ENCODE measurements at regions not wholly inside any gene's neighbourhood (a gene's known extent, or its start where the extent isn't known, plus 50 kb on each side); places are given as distances from the start of the nearest gene placed in this dataset.
"Not testable (repeated sequence)": the region's sequence is repeated elsewhere in the genome, so short reads cannot be mapped to it uniquely, and the experiment has no call there.

- no peak for DNase-seq
Measured at GRCh38 chr5:105872569-105873270, 1798.0 kb downstream of the EFNA5 start.

DNA sequence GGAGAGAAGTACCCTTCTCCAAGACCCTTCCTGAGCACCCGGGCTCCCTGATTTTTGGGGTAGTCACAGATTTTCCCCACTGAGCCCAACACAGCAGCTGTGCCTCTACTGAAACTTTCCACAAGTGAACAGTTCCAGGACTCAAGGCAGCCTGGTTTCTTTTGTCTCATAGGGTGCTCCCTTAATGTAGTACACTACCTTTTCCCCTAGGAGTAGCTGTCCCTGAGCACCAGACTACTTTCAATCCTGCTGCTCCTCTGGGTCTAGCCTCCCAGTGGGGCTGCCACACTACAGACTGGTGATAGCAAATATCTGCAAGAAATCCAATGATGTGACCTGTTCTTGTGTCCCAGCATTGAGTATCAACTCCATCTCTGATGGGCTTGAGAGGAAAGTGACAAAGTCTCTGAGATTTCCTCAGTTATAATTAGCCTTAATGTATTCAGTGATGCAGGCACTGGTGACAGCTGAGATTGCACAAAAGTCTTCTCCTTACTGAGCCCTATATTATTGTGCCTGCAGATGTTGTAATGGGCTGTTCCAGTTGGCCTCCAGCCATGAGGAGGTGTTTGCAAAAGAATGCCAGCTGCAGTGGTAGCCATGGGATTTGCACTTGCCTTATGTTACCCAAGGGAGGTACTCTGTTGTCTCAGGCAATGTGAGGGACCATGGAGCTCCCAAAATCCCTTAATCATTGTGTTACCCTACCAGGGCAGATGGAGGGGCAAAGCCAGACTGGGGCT, 1802.5 kb downstream of the EFNA5 start:
- no peak for DNase-seq

GRCh38 chr5:105865834-105866233, 1804.9 kb downstream of the EFNA5 start:
- no peak for DNase-seq

- not testable (repeated sequence) for DNase-seq
Measured at GRCh38 chr5:105859350-105859749, 1811.4 kb downstream of the EFNA5 start.

DNA sequence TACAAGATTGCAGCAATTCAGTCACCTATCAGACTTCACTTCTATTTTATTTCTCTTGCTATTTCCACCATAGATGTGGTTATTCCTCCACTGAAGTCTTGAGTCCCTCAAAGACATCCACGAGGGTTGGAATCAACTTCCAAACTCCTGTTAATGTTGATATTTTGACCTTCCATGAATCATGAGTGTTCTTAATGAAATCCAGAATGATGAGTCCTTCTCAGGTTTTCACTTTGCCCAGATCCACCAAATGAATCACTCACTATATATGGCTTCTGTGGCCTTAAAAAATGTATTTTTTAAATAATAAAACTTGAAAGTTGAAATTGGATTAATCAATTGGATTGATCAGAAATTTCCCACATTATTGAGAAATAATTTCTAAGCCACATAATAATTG, 1821.0 kb downstream of the EFNA5 start:
- DNase-seq = no peak

DNA sequence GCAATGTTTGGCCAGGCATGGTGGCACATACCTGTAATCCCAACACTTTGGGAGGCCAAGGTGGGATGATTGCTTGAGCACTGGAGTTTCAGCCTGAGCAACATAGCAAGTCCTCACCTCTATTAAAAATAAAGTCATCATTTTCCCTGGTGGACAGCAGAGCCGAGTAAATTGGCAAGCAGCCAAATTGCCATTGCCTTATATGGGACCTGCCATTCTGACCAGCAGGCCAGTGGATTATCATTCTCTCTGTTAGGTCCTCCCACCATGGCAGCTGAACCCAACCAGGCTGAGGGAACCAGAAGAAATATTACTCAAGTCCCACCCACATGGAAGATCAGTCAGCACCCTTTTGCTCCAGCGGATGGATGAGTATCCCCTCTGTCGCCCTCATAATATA, 1829.9 kb downstream of the EFNA5 start:
- no peak for DNase-seq

DNA sequence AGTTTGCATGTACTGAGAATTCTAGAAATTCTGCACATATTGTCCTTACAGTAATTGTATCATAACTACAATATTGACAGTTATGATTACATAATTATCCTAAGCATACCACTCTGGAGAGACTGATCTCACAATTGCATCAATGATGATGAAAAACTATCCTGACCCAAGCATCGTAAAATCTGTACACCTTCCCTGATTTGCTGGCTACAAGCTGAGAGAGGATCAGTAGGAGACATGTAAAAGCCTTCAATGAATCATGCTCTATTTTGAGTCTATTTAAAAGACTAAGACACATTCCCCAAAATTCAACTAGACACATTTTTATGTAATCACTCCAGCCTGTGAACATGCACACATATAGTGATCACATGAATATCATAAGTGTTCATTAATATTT, 1833.8 kb downstream of the EFNA5 start:
- DNase-seq = no peak

GRCh38 chr5:105836268-105836667, 1834.5 kb downstream of the EFNA5 start:
- DNase-seq = no peak

- DNase-seq = no peak
Measured at GRCh38 chr5:105828821-105829220, 1841.9 kb downstream of the EFNA5 start.

DNA sequence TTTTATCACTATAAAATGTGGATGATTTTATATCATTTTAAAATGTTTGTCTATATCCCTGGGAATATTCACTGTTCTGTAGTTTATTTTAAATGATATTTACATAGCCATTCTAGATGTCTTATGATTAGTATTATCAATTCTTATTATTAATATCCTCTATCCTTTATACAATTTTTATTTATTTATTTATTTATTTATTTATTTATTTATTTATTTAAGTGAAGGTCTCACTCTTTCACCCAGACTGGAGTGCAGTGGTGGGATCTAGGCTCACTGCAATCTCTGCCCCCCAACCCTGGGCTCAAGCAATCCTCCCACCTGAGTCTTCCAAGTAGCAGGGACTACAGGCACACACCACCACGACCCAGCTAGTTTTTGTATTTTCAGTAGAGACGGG, 1848.9 kb downstream of the EFNA5 start:
- no peak for DNase-seq

DNA sequence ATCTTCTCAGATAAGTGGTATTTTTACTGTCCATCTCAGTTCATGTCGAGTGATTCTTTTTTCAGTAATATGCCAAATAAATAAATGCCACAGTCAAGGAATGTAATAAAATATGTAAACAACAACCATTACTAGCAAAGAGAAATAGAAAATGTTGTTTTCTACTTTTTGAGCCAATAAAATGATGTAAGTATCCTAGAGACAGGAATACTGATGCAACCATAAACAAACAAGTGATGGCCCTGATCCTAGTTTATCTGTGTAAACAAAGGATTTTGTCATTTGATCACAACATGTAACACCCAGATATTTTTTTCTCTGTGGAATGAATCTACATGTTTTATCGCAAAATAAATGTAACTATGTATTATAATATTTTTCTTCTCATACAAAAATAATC, 1852.8 kb downstream of the EFNA5 start:
- DNase-seq = no peak

DNA sequence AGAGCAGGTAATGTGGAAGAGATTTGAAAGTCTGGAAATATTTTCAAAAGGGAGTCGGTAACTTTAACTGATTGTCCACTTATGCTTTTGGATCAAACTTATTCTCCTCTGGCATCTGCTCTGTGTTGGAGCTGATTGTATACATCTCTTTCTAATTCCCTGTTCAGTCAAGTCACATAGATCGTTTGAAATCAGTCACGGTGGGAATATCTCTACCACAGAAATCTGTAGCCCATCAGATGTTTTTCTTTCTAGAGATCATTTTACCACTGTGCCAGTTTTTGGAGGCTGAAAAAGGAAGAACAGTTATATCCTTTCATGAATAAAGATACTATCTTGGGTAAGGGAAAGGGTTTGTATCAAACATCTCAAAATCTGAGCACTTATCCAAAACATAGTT, 1853.3 kb downstream of the EFNA5 start:
- no peak for DNase-seq

GRCh38 chr5:105816961-105817360, 1853.8 kb downstream of the EFNA5 start:
- no peak for DNase-seq

DNA sequence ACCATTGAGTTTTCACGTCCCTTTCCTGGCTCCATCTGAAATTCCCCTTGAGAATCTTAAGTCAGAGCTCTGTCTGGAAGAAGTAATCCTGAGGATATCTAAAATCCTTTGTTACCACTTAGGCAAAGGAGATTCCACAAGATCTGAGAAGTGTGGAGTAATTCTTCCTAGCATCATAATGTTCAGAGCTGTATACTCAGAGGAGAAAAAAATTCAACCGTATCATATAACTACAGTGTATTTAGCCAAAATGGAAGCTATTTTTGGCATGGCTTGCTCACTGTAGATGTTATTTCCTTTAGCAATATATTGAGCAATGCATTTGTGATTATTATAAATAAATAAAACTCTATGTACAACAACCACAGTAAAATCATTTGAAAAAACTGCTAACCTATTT, 1858.4 kb downstream of the EFNA5 start:
- no peak for DNase-seq

DNA sequence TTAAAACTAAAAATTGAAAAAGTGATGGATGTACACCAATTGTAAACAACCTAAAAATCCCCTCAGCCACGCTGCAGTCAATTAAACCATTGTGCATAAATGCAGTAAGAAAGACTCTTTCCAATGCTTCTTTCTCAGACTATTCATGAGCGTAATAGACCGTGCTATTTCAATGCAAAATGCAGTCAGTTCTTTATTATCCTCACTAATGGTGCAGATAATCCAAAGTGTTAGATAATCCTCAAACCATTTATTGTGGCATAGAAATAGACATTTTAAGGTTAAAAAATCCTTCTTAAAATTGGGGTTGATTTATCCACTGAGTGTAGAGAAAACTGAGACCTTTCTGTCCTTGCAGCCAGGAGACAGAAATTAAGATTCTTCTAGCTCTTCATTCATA, 1862.8 kb downstream of the EFNA5 start:
- no peak for DNase-seq

GRCh38 chr5:105807290-105807689, 1863.4 kb downstream of the EFNA5 start:
- no peak for DNase-seq

- no peak for DNase-seq
Measured at GRCh38 chr5:105806596-105806995, 1864.1 kb downstream of the EFNA5 start.

DNA sequence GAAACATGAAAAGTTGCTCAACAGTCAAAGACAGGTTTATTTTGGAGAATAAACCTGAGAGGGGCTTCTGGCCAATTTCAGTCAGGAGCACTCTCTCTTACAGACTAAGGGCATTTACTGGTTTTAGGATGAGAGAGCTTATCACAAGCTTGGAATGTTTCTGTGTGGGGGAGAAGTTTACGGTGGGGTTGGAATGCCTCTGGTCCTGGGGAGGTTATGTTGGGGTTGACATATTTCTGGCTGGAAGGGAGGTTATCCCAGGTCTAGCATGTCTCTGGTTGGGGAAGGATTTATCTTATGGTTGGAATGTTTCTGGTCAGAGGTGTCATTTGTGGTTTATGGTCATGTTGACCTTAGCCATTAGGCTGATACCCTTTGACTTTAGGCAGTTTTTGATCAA, 1867.3 kb downstream of the EFNA5 start:
- no peak for DNase-seq

DNA sequence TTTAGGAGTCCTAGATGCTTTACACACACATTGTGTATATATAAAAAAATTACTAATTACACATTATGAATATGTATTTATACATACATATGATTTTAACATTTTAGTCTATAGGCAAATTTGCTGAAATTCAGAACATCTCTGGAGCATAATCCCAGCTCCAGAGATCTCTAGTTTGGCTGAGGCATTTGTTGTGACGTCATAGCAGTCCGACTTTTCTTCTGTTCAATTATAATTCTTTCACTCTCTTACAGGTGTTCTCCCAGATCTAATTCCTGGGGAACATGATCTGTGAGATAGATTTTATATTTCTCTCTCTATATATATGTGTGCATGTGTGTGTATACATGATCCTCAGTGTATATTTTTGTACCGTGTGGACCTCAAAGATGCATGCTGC, 1876.2 kb downstream of the EFNA5 start:
- DNase-seq = no peak

DNA sequence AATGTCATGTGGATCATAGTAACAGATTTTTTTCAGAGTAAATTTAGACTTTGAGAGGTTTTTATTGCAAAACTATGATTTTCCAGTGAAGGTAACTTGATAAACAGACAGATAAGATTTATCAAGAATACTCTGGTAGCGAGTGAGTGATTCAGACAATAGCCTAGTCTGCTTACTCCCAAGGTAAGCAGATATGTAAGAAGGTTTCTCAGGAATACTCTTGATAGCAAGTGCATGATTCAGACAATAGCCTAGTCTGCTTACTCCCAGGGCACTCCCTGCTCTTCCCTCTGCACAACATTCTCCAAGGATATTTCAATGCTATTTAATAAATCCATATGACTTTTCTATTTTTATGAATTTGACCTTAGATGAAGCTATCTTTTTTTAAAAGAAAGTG, 1881.5 kb downstream of the EFNA5 start:
- DNase-seq = no peak

DNA sequence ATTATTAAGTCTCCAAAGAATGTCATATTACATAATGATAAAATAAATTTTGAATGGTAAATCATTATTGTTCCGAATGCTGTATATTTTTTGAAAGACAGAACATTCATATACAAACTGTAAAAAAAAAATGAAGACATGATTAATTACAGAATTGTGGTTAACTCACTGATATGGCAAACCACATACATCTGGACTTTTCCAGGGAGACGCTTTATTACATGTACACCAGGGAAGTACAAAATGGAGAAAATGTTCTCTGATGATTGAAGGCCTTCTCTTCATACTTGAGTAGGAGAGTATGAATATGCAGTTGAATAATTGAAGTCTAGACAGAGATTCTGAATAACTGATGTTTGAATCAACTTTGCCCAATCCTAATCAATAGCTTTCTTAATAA, 1886.9 kb downstream of the EFNA5 start:
- no peak for DNase-seq

DNA sequence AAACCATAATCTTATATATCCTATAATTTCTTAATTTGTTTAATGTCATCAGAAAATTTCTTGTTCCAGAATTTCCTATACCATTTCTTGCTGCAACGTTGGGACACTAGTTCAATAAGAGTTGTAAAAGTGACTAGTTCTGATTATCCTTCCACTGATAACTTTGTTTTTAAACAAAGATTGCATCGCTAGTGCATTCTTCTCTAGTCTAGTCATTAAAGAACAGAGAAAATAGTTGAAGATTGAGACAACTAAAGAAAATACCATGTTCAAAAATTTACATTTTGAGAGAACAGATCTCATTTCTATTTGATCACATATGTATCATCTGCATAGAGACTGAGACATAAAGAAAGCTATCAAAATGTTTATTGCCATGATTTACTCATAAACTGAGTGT, 1888.2 kb downstream of the EFNA5 start:
- DNase-seq = no peak

DNA sequence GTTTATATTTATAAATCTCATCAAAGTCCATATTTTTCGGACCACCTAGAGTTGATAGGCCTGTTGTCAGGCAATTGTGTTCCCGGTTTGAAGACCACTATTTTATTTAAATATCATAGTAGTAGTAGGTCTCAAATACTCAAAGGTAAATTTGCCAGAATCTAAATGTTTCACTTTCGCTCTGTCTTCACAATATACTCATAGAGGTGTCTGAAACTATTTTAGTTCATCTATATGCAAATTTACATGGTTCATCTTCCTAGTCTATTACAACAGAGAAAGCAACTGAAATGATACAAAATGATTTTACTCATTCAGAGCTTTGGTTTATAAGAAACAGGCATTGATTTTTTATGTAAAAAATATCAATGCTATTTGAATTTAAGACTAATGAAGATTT, 1897.5 kb downstream of the EFNA5 start:
- no peak for DNase-seq

GRCh38 chr5:105767267-105767666, 1903.5 kb downstream of the EFNA5 start:
- DNase-seq = no peak

DNA sequence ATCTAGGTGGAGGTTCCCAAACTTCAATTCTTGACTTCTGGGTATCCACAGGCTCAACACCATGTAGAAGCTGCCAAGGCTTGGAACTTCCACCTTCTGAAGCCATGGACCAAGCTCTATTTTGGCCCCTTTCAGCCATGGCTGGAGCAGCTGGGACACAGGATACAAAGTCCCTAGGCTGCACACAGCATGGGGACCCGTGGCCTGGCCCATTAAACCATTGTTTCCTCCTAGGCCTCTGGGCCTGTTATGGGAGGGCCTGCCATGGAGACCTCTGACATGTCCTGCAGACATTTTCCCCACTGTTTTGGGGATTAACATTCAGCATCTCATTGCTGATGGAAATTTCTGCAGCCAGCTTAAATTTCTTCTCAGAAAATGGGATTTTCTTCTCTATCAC, 1908.0 kb downstream of the EFNA5 start:
- no peak for DNase-seq
